Transverse colon (tissue), 3 donors: ENCODE measurements at regions not wholly inside any gene's neighbourhood (a gene's known extent, or its start where the extent isn't known, plus 50 kb on each side); places are given as distances from the start of the nearest gene placed in this dataset.

Experiments
- CTCF ChIP-seq, 5 experiments: fragments of 200-600 bp in 3 of 5; fragments of 450-650 bp in 2 of 5; sonication (generic) in 3 of 5; IDR thresholded peaks; 1 replicate in 2 of 5; 2 replicates in 3 of 5; pipeline ENCODE4 v1.5.1; 2016 to 2017; ENCODE audit warnings: antibody characterized with exemption in 5 of 5, inconsistent platforms in 3 of 5, mild to moderate bottlenecking in 2 of 5, moderate library complexity in 1 of 5
- POLR2A ChIP-seq: fragments of 450-650 bp; IDR thresholded peaks from one replicate; pipeline ENCODE4 v1.6.1; 2016; ENCODE audit warnings: antibody characterized with exemption, mild to moderate bottlenecking, moderate library complexity

DNA sequence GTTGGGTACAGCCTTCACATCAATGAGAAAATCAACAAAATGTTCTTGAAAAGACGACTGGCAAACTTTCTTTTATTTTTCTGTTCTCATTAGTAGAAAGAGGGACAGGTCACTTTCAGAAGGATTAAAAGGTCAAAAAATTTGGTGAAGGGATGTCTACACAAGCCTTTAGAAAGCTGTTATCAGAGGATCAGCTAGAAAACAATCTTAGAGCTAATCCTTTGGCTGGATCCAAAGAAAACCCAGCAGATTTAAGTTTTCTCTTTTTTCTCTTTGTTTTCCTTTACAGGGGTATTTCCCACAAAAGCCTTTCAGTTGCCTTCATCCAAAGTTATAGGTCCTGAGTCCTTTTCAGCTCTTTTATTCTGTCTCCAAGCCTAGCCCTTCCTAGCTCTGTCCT lies 57.3 kb upstream of the EDN1 start:
- no peak for TF ChIP-seq CTCF (IDR thresholded peaks at IDR 0.05)
- TF ChIP-seq POLR2A = no peak
